Progenitor cell of endocrine pancreas (in vitro differentiated cells): ENCODE measurements at regions not wholly inside any gene's neighbourhood (a gene's known extent, or its start where the extent isn't known, plus 50 kb on each side); places are given as distances from the start of the nearest gene placed in this dataset.

Source experiments
- DNase-seq: peaks from one replicate; pipeline ENCODE4 v3.0.0; 2021; ENCODE audit warnings: low spot score; ENCODE audit not compliant: unreplicated experiment
- H3K27ac Mint-ChIP-seq: 2 replicates; pipeline ENCODE4 v1.8.0; 2021; ENCODE audit warnings: mild to moderate bottlenecking, moderate library complexity, mixed read lengths
- H3K27me3 Mint-ChIP-seq: 2 replicates; pipeline ENCODE4 v1.8.0; 2021; ENCODE audit warnings: mixed read lengths
- H3K36me3 Mint-ChIP-seq: 2 replicates; pipeline ENCODE4 v1.8.0; 2022; ENCODE audit warnings: mixed read lengths; ENCODE audit not compliant: insufficient read depth
- H3K4me1 Mint-ChIP-seq: 2 replicates; pipeline ENCODE4 v1.8.0; 2021; ENCODE audit warnings: low read depth, mixed read lengths
- H3K4me3 Mint-ChIP-seq: 2 replicates; pipeline ENCODE4 v1.8.0; 2021; ENCODE audit warnings: low read depth, mild to moderate bottlenecking, moderate library complexity, mixed read lengths
- H3K9me3 Mint-ChIP-seq: 2 replicates; pipeline ENCODE4 v1.8.0; 2021; ENCODE audit warnings: low read depth, mixed read lengths
- TF ChIP-seq, protein P1 (sequence below): fragments of 200-600 bp; sonication (generic); IDR thresholded peaks from one replicate; pipeline ENCODE4 v1.5.0; 2021; ENCODE audit warnings: antibody characterized with exemption, mild to moderate bottlenecking; ENCODE audit not compliant: unreplicated experiment

DNA sequence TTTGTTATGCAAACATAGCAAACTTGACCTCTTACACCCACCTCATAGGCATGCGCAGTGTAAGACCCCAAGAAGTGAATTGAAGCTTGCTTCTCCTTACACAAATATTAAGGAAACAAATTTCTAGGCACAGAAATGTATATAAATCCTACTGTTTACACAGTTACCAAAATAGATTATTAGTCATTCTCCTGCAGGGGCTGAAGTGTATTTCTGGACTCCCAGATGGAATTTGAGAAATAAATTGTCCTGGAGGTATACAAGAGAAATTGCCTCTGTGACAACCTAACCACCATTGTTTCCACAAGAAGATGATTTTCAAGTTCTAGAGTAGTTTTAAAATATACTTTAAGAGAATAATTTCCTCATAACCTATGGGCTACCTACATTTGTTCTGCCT is 656.0 kb upstream of the MDGA2 start:
- H3K9me3 Mint-ChIP-seq: peaks cover 3% of the 10 kb centered on the region
- H3K4me3 Mint-ChIP-seq: no peak overlapping the region

GRCh38 chr14:48325486-48325885 is 650.1 kb upstream of the MDGA2 start:
- TF ChIP-seq, protein P1, sequence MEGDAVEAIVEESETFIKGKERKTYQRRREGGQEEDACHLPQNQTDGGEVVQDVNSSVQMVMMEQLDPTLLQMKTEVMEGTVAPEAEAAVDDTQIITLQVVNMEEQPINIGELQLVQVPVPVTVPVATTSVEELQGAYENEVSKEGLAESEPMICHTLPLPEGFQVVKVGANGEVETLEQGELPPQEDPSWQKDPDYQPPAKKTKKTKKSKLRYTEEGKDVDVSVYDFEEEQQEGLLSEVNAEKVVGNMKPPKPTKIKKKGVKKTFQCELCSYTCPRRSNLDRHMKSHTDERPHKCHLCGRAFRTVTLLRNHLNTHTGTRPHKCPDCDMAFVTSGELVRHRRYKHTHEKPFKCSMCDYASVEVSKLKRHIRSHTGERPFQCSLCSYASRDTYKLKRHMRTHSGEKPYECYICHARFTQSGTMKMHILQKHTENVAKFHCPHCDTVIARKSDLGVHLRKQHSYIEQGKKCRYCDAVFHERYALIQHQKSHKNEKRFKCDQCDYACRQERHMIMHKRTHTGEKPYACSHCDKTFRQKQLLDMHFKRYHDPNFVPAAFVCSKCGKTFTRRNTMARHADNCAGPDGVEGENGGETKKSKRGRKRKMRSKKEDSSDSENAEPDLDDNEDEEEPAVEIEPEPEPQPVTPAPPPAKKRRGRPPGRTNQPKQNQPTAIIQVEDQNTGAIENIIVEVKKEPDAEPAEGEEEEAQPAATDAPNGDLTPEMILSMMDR: no peak
- H3K9me3 Mint-ChIP-seq: no peaks in the 10 kb centered on the region

More for the DNA sequence above, 656.0 kb upstream of the MDGA2 start:
- Mint-ChIP-seq H3K27me3 (no peaks in the 10 kb centered on the region), H3K27ac (no peak overlapping the region), H3K36me3 (no peaks in the 10 kb centered on the region), H3K4me1 (peaks cover 12% of the 10 kb centered on the region)
- DNase-seq: no peak
- TF ChIP-seq, protein P1: no peak

GRCh38 chr14:48323665-48324064 is 648.3 kb upstream of the MDGA2 start:
- no peaks in the 10 kb centered on the region for H3K4me1 Mint-ChIP-seq
- no peak overlapping the region for H3K27ac Mint-ChIP-seq
- DNase-seq: no peak
- TF ChIP-seq, protein P1: no peak
- no peaks in the 10 kb centered on the region for H3K36me3 Mint-ChIP-seq
- H3K9me3 Mint-ChIP-seq: no peaks in the 10 kb centered on the region
- no peak overlapping the region for H3K4me3 Mint-ChIP-seq
- H3K27me3 Mint-ChIP-seq: no peaks in the 10 kb centered on the region

More at GRCh38 chr14:48325486-48325885, 650.1 kb upstream of the MDGA2 start:
- H3K36me3 Mint-ChIP-seq: no peaks in the 10 kb centered on the region
- no peak for DNase-seq
- no peak overlapping the region for H3K27ac Mint-ChIP-seq
- H3K4me3 Mint-ChIP-seq: no peak overlapping the region
- H3K4me1 Mint-ChIP-seq: no peaks in the 10 kb centered on the region
- no peaks in the 10 kb centered on the region for H3K27me3 Mint-ChIP-seq

DNA sequence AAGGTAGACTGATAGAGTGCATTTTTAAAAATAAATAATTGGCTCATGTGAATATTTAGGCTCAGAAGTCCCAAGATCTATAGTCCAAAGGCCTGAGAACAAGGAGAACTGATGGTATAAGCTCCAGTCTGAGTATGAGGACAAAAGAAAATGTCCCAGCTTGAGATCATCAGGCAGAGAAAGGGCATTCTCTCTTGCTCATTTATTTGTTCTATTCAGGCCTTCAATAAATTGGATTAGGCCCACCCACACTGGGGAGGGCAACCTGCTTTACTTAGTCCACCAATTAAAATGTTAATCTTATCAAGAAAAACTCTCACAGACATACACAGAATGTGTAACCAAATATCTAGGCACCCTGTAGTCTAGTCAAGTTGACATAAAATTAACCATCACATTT is 644.4 kb upstream of the MDGA2 start:
- Mint-ChIP-seq H3K27me3 (no peaks in the 10 kb centered on the region), H3K4me3 (no peak overlapping the region), H3K9me3 (peaks cover 3% of the 10 kb centered on the region), H3K4me1 (no peaks in the 10 kb centered on the region), H3K36me3 (no peaks in the 10 kb centered on the region), H3K27ac (no peak overlapping the region)
- TF ChIP-seq, protein P1: no peak
- no peak for DNase-seq

DNA sequence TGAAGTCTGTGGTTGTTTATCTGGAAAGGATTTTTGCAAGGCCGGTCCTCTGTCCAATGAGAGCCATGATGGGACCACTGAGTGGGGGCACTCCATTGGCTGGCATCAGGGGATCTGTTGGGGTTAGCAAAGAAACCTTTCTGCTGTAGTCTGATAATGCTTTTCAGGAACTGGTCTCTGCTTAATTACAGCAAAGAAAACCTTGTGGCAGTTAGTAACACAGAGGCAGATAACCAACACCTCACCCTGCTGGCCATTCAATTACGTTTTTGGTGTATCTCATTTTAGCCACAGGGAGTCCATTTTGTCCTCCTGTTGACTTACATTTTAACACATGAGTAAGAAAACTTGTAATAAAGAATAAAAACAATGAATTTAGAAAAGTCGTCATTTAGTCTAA is 629.3 kb upstream of the MDGA2 start:
- no peaks in the 10 kb centered on the region for H3K9me3 Mint-ChIP-seq
- TF ChIP-seq, protein P1: no peak
- H3K36me3 Mint-ChIP-seq: no peaks in the 10 kb centered on the region
- no peaks in the 10 kb centered on the region for H3K4me1 Mint-ChIP-seq
- no peak for DNase-seq
- H3K4me3 Mint-ChIP-seq: no peak overlapping the region
- no peaks in the 10 kb centered on the region for H3K27me3 Mint-ChIP-seq
- H3K27ac Mint-ChIP-seq: no peak overlapping the region
